ENCODE measurements at regions not wholly inside any gene's neighbourhood (a gene's known extent, or its start where the extent isn't known, plus 50 kb on each side); places are given as distances from the start of the nearest gene placed in this dataset.
A peak's percentile ranks its signal among the peaks of the same experiment; 100 is the strongest.

DNA sequence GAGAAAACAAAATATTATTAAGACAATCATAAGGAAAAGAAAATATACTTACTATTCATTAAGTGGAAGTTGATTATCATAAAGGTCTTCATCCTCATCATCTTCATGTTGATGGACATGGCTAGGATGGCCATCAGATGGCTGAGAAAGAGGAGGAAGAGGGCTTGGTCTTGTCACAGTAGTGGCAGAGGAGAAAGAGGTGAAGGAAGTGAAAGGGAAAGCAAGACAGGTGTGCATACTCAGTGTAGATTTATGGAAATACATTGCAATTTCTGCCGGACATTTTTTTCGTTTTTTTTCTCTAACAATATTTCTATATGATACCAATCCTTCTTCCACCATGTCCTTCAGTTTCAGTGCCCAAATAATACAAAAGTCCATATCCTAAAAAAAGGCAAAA is 1409.8 kb downstream of the PCDH7 start:
- no peak for DNase-seq

DNA sequence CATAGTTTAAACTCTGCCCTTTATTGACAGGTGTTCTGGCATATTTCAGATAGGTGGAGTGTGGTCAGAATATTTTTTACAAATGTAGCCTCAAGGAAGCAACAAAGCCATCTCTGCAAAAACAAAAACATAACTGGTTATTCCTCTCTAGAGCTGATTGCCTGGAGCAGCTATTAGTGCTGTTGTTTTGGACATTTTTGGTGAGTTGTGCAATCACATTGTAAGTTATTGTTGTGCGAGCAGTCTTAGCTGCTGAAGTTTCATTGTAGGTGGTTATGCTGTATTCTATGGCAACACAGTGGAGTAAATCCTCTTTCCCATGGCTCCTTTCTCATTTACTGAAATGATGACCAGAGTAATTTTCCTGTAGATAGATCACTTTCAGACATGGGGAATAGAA is 1413.0 kb downstream of the PCDH7 start:
- DNase-seq = no peak

DNA sequence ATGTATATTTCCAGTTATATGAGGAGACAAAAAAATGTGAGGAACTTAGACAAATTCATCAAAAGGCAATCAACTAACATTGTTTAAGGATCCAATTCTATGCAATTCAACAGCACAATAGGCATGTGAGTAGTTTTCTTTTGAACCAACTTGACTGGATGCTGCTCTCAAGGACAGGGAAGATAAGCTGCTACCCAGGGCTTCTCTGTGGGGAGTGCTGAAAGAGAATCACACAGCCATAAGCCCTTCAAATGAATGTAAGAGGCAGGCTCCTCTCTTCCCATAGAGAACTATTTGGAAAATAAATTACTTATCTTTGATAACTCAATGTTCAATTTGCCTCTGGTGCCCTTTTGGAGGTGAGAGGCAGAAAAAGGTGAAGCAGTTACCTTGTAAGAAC is 1413.6 kb downstream of the PCDH7 start:
- no peak for DNase-seq

DNA sequence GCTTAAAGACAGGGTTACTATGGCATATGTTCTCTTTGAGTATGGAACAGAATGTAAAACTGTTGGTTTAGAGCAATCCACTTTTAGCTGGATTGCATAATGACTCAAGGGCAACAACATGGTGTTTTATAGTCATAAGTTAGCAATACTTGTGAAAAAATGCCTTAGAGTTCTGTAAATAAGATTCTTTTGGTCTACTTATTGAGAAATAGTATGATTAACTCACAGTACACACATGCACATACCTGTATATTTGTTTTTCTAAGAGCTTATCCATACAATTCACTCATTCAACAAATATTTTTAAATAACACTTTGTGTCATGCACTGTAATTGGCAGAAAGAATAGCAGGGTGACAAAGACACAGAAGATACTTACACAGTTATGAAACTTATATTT is 1415.5 kb downstream of the PCDH7 start:
- no peak for DNase-seq

DNA sequence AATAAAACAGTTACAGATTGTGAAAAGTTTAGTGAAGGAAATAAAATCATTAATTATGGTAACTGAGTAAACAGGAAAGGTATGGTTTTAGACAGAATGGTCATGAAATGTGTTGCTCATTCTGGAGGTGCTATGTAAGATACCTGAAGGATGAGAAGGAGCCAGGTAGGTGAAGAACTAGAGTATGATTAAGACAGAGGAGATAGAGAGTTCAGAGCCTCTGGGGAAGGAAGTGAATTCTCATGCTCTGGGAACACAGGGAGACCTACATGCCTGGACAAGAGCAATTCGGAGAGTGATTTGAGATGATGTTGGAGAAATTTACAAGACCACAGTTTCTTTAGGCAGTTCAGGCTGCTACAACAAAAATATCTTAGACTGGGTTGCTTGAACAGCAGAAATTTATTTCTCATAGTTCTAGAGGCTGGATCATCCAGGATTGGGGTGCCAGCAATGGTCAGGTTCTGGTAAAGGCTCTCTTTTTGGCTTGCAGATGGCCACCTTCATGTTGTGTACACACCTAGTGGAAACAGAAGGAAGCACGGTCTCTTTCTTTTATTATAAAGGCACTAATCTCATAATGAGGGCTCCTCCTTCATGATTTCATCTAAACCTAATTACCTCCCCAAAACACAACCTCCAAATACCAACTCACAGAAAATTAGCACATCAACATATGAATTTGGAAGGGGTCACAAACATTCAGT is 1416.1 kb downstream of the PCDH7 start:
- DNase-seq = no peak

DNA sequence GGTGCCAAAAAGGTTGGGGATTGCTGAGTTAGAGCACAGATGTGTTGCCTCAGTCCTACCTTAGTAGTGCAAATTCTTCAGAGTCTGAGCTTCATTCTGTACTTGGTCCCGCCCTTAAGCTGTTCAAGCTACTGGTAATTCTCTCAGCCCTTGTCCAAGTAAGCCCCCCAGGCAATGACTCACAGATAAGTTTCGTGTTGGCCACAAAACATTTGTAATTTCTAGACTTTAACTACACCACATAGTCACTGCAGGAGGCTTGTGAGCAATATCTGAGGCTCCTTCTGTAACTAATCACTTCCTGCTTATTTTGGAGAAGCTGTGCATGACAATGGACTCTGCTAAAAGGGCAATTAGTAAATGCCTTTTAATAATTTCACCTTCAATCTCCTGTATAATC is 1420.5 kb downstream of the PCDH7 start:
- no peak for DNase-seq

DNA sequence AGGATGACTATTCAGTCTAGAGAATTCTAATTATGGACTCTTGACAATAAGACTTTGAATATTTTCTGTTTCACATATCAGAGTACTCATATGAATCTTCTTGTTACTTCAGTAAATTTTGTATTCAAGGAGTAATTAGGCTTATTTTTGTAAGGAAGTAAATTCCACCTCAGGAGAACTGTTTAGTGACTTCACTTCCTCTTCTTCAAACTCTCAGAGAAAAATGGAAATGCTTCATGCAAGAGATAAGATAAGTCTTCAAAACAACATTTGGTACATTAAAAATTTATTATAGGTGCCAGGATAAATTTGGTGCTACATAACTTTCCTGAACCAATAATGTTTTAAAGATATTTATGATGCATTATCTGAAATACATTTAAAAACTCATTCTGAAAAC is 1421.9 kb downstream of the PCDH7 start:
- no peak for DNase-seq

DNA sequence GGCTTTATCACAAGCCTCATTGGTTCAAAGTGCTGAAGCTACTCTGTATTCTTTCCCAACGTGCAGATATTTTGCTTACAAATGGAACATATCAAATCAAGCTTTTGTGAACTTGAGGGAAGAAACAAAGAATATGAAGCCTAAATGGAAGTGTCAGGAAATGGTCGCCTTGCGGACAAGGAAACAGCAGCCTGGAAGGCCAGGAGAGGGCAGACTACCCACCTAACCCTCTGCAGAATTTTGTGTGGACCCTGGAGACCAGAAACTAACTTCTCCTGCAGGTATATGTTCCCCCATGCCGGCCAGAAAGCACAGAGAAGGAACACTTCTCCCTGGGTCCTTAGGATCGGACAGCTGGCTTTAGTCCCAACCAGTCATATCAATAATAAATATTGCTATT is 1425.8 kb downstream of the PCDH7 start:
- DNase-seq = no peak

DNA sequence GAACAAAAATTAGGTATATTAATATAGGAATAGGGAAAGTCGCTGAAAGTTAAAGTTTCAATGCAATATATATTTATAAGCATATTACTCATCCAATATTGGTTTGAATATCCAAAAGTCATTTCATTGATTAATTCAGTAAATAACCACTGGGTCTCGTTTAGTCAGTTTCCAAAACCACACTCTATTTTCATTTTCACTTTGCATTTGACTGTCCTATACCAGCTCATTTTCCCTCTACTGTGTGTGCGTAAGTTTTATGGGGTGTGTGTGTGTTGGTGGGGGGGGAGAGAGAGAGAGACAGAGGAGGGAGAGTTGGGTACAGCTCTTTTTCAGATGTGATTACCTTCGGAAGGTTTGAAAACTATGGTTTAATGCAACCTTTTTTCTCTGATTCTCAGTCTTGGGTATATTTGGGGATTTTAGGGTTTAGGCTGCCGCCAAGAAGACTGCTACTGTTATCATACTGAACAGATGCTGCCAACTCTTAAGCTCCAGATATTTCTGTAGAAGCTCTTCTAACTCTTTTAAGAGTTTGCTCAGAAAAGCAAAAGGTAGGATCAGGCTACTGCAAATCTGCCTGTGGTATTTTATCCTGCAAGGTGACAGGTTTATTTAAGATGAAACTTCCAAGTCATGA is 1427.4 kb downstream of the PCDH7 start:
- DNase-seq = no peak

DNA sequence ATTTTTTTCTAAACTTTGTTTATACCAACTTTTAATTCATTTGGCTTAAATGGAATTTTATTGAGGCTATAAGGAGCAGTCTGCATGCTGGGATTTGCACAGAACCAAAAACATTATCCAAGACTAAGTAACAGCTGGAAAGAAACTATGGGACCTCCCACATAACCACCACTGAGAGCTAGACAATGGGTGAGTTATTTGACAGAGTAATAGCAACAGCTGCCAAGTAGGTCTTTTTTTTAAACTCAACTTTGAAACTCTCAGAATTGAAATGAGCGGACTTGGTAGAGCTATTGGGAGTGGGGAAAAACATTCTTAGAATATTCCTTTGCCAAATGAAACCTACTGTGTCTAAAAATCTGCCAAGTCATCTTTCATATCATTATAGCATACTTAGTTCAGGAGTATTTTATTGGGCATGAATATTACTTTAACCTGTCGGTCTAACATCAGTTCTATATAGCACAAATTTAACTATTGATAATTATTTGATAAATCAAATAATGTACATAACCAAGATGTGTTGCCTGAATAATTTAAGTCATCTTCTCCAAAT is 1428.0 kb downstream of the PCDH7 start:
- no peak for DNase-seq

DNA sequence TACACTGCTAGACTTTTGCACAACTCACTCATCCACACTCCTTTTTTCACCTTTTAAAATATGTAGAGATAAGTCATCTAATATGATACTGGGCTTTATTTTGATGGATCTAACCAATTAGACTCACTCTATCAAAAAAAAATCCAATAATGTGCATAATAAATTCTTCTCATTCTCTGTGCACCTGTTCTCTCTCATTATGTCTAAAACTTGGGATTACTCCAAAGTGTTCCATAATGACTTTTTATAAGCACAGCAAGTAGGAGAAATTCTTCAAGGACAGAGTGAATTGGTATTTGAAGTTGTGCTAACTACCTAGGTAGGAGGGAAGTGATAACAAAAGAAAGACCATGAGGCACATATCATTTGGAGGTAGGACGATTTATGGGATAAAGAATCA is 1438.8 kb downstream of the PCDH7 start:
- no peak for DNase-seq

DNA sequence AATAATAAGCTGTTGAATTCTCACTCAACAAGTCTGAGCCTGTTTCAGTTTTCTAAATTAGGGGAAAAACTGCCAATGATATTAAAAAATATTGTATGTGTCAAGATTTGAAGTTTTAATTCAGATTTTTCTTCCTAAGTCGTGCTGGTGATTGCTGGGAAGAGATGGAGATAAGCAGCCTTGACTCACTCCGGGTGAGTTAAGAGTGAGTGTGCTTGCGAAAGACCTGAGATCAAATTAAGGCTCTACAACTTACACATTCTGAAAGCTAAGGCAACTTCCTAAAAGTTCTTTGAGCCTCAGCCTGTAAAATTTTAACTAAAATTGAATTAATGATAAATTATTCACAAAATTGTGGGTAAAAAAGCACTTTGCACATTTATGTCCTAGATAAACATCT is 1441.2 kb downstream of the PCDH7 start:
- DNase-seq = no peak

DNA sequence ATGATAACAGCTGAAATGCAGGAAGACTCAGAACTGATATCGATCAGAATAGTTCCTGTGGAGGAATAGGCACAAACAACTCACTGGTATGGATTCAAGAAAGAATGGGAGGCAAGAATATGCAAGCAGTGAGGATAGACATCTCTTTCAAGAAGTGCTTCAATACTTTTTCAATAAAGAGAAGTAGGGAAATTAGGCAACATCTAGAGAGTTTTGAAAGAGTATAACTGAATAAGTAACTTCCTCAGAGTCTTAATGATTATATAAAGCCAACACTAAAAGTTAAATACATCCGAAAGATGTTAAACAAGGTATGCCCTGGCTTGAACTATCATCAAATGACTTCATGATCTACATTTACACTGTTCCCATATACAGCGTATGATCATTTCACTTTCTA is 1443.0 kb downstream of the PCDH7 start:
- DNase-seq = no peak

DNA sequence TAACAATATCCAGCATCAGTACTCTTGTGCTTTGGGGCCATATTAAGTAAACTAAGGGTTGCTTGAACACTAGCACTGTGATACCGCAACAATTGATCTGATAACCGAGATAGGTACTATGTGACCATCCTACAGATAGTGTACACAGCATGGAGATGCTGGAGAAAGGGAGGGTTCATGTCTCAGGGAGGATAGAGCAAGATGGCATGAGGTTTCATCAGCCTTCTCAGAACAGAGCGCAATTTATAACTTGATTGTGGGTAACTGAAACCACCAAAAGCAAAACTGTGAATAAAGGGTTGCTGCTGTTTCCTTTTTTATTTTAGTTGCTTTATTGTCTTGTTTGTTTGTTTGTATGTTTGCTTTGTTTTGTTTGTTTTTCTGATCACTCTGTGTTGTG is 1449.7 kb downstream of the PCDH7 start:
- no peak for DNase-seq

DNA sequence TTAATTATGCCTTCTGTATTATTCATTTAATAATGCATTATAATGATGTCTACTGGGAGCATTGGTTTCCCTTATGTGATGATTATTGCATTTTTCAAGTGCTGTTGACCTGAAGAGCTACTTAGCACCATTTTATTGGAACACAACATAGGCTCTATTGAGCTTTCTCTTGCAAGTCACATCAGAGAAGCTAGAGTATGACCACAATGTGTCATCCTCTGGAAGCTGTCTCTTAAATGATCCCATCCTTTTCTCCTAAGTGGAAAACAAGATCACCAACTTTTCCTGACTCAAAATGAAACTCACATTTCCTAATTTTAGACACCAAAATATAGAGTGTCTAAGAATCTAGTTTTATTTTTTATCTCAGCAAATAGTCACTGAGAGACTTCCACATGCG is 1451.9 kb downstream of the PCDH7 start:
- no peak for DNase-seq

DNA sequence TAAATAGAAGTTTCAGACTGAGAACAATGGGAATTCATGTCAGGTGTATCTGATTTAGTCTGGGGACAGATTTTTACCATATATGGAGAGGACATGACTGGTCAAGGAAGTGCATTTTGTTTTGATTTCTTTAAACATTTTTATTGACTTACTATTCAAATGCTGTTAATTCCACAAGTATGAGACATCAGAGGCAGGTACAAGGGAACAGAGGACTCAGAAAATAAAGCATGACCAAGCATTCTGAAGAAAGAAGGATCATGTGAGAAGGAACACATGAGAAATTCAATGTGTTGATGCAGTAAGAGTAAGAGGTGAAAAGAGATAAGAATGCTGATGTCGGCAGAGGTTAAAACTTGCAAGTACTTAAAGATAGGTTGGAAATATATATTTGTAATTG is 1452.6 kb downstream of the PCDH7 start:
- DNase-seq = no peak

DNA sequence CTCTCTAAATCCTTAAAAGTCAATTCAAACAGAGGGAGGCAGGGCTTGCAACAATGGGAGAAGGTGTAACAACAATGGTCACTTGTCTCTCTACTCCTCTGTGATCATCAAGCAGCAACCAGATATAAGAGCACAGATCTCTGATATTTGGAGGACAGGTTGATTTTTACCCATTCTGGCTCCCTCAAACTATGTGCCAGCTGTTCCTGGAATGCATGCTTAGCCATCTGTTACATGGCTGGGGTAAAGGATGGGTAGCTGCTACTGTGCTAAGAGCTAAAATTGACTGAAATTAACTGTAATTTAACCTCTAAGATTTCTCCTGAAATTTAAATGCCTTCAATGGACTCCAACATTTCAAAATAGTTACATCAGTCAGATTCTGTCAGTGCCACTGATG is 1459.9 kb downstream of the PCDH7 start:
- no peak for DNase-seq

DNA sequence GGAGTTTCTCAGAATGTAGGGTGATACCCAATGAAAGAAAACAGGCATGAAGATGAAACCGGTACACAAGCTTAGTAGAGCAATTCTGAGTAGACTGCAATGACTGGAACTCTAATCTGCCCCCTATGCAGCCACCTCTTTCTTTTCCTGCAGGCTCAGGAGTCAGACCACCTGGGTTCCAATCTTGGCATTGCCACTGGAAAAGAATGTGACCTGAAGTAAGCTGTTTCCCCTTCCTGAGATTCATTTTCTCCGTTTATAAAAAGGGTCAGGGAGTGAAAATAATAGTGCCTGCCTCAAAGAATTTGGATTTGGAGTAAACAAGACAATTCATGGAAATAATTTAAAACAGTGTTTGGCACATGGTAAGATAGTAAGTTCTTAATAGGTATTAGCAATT is 1464.0 kb downstream of the PCDH7 start:
- no peak for DNase-seq

DNA sequence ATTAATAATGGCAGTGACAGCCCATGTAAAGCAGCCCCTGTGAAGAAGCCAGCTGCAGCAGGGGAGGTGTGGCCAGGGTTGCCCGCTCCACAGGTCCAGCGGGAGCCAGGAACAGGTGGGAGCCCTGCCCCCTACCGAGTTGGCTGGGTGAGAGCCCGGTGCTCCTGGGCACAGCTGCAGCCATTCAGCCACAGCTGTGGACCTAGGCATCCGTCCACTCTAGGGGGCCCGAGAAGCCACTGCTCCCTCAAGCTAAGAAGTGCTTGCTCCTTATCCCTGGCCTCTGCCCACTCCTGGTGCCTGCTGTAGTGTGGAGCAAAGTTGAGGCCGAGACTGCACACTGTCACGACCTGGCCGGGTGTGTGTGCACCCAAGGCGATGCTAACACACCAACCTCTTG is 1469.0 kb downstream of the PCDH7 start:
- no peak for DNase-seq

DNA sequence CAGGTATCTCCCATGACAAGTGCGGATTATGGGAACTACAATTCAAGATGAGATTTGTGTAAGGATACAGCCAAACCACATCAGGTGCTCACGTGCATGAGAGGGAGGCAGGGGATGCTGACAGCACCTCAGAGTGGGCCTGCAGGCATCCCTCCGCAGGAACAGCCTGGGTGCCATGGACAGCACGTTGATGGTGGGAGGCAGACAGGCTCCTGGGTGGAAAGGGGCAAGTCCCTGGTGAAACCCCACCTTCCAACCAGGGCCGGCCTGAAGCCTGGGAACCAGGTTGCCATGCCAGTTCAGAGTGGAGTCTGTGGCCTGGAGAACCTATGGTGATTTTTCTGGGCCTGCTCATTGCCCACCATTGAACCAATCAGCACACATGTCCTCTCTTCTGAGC is 1469.6 kb downstream of the PCDH7 start:
- no peak for DNase-seq

DNA sequence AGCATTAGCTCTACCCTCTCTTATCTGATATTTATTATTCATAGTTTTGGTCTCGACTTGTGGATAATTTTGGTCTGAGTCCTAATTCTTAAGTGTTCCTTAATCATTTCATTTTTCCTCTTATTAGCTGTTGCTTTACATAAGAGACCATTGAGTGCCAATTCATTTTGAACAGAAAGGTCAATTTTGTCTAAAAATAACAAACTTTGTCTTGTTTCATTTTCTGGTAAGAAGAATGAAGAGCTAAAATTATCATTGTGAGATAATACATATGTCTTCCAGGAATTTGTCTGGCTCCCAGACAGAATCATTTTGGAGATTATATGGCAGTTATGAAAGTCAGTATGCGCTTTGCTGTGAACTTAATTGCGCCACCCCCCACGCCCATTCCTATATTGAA is 1471.8 kb downstream of the PCDH7 start:
- no peak for DNase-seq

DNA sequence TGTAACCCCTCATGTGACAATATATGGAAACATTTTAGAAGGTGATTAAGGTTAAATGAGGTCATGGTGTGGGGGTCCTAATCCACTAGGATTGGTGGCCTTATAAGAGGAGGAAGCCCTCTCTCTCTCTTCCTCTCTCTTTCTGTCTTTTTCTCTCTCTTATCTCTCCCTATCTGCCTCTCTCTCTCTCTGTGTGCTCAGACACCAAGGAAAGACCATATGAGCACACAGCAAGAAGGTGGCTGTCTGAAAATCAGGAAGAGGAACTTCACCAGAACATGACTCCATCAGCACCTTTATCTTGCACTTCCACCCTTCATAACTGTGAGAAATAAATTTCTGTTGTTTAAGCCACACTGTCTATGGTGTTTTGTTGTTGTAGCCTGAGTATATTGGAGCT is 1472.2 kb downstream of the PCDH7 start:
- no peak for DNase-seq

DNA sequence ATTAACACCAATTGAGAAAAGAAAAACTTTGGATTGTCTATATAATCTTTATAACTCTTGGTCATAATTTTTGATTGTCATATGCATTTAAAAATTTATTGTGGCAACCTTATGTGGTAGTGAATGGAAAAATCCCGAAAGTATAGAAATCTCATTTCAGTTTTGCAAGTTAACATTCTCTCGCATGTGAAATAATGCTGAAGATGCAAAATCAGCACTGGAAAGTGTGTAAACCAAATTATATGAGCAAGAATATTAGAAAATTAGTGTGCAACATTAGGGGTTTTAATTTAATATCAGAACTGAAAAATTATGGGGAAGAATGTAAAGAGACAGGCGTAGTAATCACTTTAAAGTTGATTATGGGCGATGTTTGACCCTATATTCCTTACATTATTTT is 1472.8 kb downstream of the PCDH7 start:
- no peak for DNase-seq

DNA sequence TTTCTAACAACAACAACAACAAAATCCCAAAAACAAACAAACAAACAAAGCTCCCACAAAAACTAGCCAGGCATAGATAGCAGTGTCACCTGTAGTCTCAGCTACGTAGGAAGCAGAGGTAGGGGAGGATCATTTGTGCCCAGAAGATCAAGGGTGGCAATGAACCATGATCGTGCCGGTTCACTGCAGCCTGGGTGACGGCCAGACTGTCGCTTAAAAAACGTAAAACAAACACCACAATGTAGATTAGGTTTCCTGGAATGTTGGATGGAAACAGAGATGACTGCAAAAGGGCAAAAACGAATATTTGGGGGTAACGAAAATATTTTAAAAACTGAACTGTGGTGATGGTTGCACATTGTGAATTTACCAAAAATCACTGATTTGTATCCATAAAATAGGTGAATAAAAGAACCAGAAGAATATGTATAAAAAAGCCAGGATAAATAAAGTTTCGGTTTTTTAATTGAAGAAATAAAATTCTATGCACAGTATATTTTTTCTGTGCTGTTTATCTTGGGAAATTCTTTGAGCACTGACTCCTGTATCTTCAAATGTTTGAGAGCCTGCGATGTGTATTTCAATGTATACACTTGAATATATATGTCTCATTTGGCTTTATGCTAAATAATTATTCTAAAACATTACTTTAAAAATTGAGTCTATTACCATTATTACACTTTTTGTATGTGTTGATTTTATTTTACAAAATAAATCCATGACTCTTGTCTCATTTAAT is 1477.0 kb downstream of the PCDH7 start:
- peak; percentile 35 for DNase-seq

All from NCI-H2029 (cell line).